ENCODE measurements at regions not wholly inside any gene's neighbourhood (a gene's known extent, or its start where the extent isn't known, plus 50 kb on each side); places are given as distances from the start of the nearest gene placed in this dataset.

DNA sequence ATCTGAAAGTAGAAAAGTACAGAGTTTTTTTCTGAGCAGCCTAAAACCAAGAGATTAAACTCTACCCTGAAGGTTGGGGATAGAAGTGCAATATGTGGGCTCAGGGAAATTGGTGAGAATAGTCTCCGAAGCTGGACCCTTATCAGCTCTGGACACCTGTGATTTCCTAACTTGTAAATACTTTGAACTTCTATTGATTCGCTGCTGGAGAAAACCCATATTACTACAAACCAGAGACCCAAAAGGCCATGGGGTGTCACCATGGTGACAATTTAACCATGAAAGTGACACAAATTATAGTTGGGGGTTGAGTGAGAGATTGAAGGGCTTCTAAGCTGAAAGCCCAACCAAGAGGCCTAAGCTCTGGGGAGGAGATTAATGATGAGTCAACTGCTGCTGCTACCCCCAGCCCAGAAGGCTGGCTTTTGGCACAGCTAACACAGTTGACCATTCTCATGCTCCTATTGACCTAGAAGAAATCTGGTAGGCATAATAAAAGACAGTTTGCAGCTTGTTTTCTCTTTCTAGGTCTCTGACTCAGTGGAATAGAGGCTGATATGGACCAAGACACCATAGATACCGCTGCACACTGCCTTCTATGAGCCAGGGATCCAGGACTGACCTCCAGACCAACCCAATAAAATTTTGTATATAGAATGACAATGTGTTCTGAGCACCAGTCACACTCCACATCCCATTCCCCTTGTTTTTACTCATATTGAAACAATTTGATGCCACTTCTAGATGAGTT lies 131.9 kb upstream of the FNDC3A start:
- Histone ChIP-seq H3K36me3 (no peaks in the 10 kb centered on the region), H3K4me3 (no peak overlapping the region), H3K4me1 (no peaks in the 10 kb centered on the region), H3K9me3 (no peaks in the 10 kb centered on the region), H3K27me3 (no peaks in the 10 kb centered on the region), H3K27ac (no peak overlapping the region)
- WGBS, 2 donors: 77 to 82% methylated on average over 3 of the region's 3 CpGs
- DNase-seq: no peak
- TF ChIP-seq, protein P1, sequence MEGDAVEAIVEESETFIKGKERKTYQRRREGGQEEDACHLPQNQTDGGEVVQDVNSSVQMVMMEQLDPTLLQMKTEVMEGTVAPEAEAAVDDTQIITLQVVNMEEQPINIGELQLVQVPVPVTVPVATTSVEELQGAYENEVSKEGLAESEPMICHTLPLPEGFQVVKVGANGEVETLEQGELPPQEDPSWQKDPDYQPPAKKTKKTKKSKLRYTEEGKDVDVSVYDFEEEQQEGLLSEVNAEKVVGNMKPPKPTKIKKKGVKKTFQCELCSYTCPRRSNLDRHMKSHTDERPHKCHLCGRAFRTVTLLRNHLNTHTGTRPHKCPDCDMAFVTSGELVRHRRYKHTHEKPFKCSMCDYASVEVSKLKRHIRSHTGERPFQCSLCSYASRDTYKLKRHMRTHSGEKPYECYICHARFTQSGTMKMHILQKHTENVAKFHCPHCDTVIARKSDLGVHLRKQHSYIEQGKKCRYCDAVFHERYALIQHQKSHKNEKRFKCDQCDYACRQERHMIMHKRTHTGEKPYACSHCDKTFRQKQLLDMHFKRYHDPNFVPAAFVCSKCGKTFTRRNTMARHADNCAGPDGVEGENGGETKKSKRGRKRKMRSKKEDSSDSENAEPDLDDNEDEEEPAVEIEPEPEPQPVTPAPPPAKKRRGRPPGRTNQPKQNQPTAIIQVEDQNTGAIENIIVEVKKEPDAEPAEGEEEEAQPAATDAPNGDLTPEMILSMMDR (IDR thresholded peaks at IDR 0.05): no peak
- no peak for TF ChIP-seq POLR2A (IDR thresholded peaks at IDR 0.05)
- intact Hi-C loops (cut with DNase I): no loop called here

DNA sequence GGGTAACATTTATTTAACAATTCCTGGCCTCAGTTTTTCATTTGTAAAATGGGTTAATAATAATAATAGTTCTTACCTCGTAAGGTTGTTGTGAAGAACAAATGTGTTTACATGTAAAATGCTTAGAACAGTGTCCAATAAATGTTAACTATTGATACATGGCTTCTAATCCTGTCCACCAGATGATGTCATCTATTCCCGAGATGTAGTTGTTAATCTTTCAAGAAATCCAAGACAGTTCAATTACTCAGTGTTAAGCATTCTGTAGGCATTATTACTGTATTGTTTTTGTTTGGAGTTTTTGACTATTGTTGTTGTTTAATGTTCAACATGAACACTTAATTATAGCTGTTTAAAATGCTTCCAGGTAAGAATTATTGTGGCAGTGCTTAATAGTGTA lies 131.0 kb upstream of the FNDC3A start:
- intact Hi-C loops (cut with DNase I): no loop called here
- Histone ChIP-seq H3K27ac (no peak overlapping the region), H3K27me3 (no peaks in the 10 kb centered on the region), H3K4me1 (no peaks in the 10 kb centered on the region), H3K9me3 (no peaks in the 10 kb centered on the region), H3K4me3 (no peak overlapping the region), H3K36me3 (no peaks in the 10 kb centered on the region)
- TF ChIP-seq POLR2A (IDR thresholded peaks at IDR 0.05): no peak
- TF ChIP-seq, protein P1 (IDR thresholded peaks at IDR 0.05): no peak
- 70 to 84% methylated on average over 2 of the region's 2 CpGs for WGBS, 2 donors
- DNase-seq: no peak

DNA sequence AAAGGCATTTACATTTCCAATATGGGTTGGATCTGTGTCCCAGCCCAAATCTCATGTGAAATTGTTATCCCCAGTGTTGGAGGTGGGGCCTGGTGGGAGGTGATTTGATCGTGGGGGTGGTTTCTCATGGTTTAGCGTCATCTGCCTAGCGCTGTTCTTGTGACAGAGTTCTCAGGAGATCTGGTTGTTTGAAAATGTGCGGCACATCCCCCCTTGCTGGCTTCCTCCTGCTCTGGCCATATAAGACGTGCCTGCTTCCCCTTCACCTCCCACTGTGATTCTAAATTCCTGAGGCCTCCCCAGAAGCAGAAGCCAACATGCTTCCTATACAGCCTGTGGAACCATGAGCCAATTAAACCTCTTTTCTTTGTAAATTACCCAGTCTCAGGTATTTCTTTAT lies 126.2 kb upstream of the FNDC3A start:
- Histone ChIP-seq H3K27me3 (no peaks in the 10 kb centered on the region), H3K36me3 (no peaks in the 10 kb centered on the region), H3K4me1 (peaks cover 0 to 7% (median 0%) of the 10 kb centered on the region in 3 donors), H3K9me3 (no peaks in the 10 kb centered on the region), H3K27ac (no peak overlapping the region), H3K4me3 (no peak overlapping the region)
- intact Hi-C loops (cut with DNase I): no loop called here
- 73 to 83% methylated on average over 5 of the region's 5 CpGs for WGBS, 2 donors
- DNase-seq: no peak
- TF ChIP-seq, protein P1 (IDR thresholded peaks at IDR 0.05): no peak
- no peak for TF ChIP-seq POLR2A (IDR thresholded peaks at IDR 0.05)

DNA sequence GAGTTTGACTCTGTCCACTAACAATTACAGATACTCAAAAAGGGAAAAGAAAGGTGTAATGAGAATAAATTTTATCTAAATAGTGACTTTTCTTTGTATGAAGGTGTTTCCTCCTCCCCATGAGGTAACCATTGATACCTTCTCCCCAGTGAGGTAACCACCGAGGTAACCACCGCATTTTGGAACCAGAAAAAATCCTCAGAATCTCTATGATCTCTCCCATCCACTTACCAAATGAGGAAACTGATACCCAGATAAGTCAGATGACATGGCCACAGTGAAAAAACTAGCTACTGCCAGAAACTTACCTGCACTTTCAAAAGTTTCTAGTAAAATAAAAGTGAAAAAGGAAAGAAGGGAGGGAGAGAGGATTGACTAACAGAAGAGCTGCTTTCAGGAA lies 124.0 kb upstream of the FNDC3A start:
- Histone ChIP-seq H3K9me3 (no peaks in the 10 kb centered on the region), H3K27me3 (no peaks in the 10 kb centered on the region), H3K36me3 (no peaks in the 10 kb centered on the region), H3K4me3 (no peak overlapping the region), H3K4me1 (peaks cover 0 to 7% (median 0%) of the 10 kb centered on the region in 3 donors), H3K27ac (no peak overlapping the region)
- TF ChIP-seq POLR2A (IDR thresholded peaks at IDR 0.05): no peak
- TF ChIP-seq, protein P1 (IDR thresholded peaks at IDR 0.05): no peak
- no peak for DNase-seq
- intact Hi-C loops (cut with DNase I): no loop called here
- WGBS, 2 donors: 95 to 97% methylated on average over 2 of the region's 2 CpGs

DNA sequence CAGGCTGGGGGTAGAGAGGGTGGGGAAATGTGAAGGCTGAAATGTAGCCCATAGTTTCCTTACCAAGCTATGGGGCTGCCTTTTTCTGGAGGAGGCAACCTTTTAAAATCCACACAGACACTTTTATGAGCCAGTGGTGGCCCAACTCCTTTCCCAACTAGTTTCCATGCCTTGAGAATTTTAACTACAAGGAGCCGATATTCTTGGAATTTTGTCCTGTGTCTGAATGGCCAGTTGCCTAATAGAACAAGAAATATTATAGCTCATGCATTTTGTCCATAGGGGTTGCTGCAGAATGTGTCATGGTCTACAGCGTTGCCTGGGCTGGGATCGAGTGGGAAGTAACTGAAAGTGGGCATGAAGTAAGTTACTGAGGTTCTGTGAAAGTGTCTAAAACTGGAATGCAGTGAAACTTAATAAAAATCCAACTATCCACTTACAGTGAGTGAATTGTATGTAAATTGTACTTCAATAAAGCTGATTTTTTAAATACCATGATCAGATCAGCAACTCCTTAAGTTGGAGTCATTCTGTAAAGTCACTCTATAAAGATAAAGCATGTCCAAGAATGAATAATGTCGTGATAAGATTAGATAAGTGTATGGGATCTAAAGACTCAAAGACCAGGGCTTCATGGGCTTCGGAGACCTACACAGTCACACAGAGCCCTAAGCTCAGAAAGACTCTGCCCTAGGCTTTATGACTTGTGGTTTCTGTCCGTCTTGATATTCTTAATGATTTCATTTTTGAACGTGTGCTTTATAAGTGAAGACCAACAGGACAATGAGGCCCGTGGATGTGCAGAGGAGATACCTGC lies 122.6 kb upstream of the FNDC3A start:
- intact Hi-C loops (cut with DNase I): no loop called here
- Histone ChIP-seq H3K27ac (no peak overlapping the region), H3K4me3 (no peak overlapping the region), H3K9me3 (no peaks in the 10 kb centered on the region), H3K4me1 (peaks cover 0 to 7% (median 0%) of the 10 kb centered on the region in 3 donors), H3K27me3 (no peaks in the 10 kb centered on the region), H3K36me3 (no peaks in the 10 kb centered on the region)
- TF ChIP-seq, protein P1 (IDR thresholded peaks at IDR 0.05): no peak
- TF ChIP-seq POLR2A (IDR thresholded peaks at IDR 0.05): no peak
- DNase-seq: no peak
- WGBS, 2 donors: 74 to 85% methylated on average over 8 of the region's 8 CpGs
